ENCODE measurements at regions not wholly inside any gene's neighbourhood (a gene's known extent, or its start where the extent isn't known, plus 50 kb on each side); places are given as distances from the start of the nearest gene placed in this dataset.

DNA sequence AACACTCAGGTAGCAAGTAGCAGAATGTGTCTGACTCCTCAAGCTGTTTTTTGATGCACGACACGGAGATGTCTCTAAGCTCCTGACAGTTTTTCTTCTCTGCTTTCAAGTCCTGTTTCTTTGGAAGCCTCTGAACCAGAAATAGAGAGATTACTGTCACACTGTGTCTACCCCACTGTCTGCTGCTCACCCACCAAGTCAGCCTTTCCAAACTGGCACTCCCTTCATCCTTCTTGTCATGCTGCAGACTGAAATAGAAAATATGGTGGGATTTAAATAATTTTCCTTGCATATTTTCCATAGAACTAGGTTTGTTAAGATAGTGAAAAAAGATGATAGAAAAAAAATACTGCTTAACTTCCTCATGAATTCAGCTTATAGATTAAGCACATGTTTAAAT, 102.5 kb upstream of the SPANXN4 start:
- TF ChIP-seq, protein P1, sequence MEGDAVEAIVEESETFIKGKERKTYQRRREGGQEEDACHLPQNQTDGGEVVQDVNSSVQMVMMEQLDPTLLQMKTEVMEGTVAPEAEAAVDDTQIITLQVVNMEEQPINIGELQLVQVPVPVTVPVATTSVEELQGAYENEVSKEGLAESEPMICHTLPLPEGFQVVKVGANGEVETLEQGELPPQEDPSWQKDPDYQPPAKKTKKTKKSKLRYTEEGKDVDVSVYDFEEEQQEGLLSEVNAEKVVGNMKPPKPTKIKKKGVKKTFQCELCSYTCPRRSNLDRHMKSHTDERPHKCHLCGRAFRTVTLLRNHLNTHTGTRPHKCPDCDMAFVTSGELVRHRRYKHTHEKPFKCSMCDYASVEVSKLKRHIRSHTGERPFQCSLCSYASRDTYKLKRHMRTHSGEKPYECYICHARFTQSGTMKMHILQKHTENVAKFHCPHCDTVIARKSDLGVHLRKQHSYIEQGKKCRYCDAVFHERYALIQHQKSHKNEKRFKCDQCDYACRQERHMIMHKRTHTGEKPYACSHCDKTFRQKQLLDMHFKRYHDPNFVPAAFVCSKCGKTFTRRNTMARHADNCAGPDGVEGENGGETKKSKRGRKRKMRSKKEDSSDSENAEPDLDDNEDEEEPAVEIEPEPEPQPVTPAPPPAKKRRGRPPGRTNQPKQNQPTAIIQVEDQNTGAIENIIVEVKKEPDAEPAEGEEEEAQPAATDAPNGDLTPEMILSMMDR (conservative IDR thresholded peaks at IDR 0.05; ENCODE audit: low read length): no peak
- no peak for TF ChIP-seq EZH2phosphoT487 (IDR thresholded peaks at IDR 0.05; ENCODE audit: borderline replicate concordance)

All from Loucy (cell line).